ENCODE measurements at regions not wholly inside any gene's neighbourhood (a gene's known extent, or its start where the extent isn't known, plus 50 kb on each side); places are given as distances from the start of the nearest gene placed in this dataset.
"Not testable (repeated sequence)": the region's sequence is repeated elsewhere in the genome, so short reads cannot be mapped to it uniquely, and the experiment has no call there.

DNA sequence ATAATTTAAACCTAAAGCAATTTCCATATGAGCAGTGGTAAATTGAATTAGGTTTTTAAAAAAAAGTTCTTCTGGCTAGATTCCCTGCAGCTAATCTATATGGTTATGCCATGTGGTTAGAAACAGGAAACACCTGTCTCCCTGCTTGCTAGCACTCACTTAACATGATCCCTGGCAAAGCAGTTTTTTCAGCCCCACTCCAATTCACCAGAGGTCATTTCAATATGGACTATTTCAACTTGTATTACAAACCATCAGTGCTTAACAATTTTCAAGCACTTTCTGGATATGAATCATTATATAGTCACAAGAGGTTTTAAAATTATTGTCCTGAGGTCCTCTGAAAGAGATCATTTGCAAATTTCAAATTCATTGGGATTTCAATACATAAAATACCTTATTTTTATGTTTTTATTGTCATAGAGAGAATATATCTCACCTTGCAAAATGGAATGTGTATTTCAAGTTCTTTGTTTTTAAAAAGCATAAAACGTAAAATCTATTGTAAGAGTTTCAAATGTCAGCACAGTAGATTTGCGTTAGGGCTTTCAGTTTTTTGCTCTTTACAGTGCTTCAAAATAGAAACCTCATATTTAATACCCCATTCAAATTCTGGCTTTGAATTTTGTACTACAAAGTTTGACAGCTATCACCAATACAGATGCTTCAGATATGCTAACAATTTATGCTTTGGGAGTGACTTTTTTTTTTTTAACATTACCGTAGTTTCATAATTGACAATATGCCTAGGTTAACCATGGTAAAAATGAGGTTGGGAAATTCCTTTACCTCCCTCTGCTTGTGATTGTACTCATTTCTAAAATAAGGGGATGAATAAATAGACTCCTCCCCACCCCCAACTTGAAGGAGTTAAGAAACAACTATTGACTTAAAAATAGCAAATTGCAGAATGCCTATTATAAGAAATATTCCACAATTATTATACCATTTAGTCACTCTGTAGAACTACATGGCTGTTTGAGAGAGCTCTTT lies 117.5 kb upstream of the HGF start:
- Mint-ChIP-seq H3K4me1 (peaks cover 0 to 3% (median 0%) of the 10 kb centered on the region in 3 donors), H3K27me3 (no peaks in the 10 kb centered on the region), H3K36me3 (no peaks in the 10 kb centered on the region), H3K9me3 (peaks cover 0 to 7% (median 3%) of the 10 kb centered on the region in 3 donors), H3K27ac (no peak overlapping the region), H3K4me3 (no peak overlapping the region)

DNA sequence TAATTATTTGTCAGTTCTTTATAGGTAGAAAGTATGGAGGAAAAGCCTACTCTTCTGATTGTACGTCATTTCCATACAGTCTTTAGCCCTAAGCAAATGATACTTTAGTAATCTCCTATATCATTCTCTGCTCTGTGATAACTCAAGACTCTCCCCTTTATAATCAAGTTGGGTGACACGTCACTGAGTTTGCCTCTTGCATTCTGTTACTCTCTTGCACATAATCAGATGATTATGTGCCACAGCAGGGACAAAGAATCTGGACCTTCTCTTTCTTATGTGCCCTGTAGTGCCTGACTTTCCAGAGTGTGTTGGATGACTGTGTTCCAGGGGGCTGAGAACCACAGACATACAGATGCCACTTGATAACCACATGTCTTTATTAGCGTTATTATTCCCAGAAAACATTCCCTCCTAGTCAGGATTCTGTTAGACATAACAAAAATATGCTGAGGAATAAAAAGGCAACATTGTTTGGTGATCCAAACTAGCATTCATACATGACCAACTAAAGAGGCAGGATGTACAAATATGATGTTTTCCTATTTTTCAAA lies 116.4 kb upstream of the HGF start:
- Mint-ChIP-seq H3K27me3 (no peaks in the 10 kb centered on the region), H3K4me3 (no peak overlapping the region), H3K27ac (no peak overlapping the region), H3K9me3 (peaks cover 2 to 3% (median 3%) of the 10 kb centered on the region in 3 donors), H3K36me3 (no peaks in the 10 kb centered on the region), H3K4me1 (peaks cover 0 to 3% (median 0%) of the 10 kb centered on the region in 3 donors)

GRCh38 chr7:81884817-81885216 lies 115.0 kb upstream of the HGF start:
- no peak overlapping the region for H3K4me3 Mint-ChIP-seq
- H3K9me3 Mint-ChIP-seq = peaks cover 2 to 3% (median 3%) of the 10 kb centered on the region in 3 donors
- no peak overlapping the region for H3K27ac Mint-ChIP-seq
- H3K36me3 Mint-ChIP-seq = peaks cover under 1% of the 10 kb centered on the region
- no peaks in the 10 kb centered on the region for H3K27me3 Mint-ChIP-seq
- peaks cover 0 to 3% (median 0%) of the 10 kb centered on the region in 3 donors for H3K4me1 Mint-ChIP-seq

- H3K4me1 Mint-ChIP-seq = peaks cover 0 to 3% (median 0%) of the 10 kb centered on the region in 3 donors
- no peaks in the 10 kb centered on the region for H3K27me3 Mint-ChIP-seq
- H3K36me3 Mint-ChIP-seq = peaks cover 2% of the 10 kb centered on the region
- H3K4me3 Mint-ChIP-seq = no peak overlapping the region
- H3K27ac Mint-ChIP-seq = no peak overlapping the region
- peaks cover 2 to 3% (median 3%) of the 10 kb centered on the region in 3 donors for H3K9me3 Mint-ChIP-seq
Observed at GRCh38 chr7:81883801-81884393, 114.0 kb upstream of the HGF start.

- Mint-ChIP-seq H3K9me3 (peaks cover 0 to 3% (median 2%) of the 10 kb centered on the region in 3 donors), H3K4me3 (no peak overlapping the region), H3K4me1 (peaks cover 0 to 1% (median 0%) of the 10 kb centered on the region in 3 donors), H3K27me3 (no peaks in the 10 kb centered on the region), H3K36me3 (peaks cover 2% of the 10 kb centered on the region), H3K27ac (no peak overlapping the region)
Observed at GRCh38 chr7:81882086-81882485, 112.2 kb upstream of the HGF start.

- Mint-ChIP-seq H3K9me3 (peaks cover 0 to 8% (median 2%) of the 10 kb centered on the region in 3 donors), H3K36me3 (peaks cover 2% of the 10 kb centered on the region), H3K27ac (no peak overlapping the region), H3K4me1 (no peaks in the 10 kb centered on the region), H3K4me3 (no peak overlapping the region), H3K27me3 (no peaks in the 10 kb centered on the region)
Observed at GRCh38 chr7:81877890-81878289, 108.0 kb upstream of the HGF start.

DNA sequence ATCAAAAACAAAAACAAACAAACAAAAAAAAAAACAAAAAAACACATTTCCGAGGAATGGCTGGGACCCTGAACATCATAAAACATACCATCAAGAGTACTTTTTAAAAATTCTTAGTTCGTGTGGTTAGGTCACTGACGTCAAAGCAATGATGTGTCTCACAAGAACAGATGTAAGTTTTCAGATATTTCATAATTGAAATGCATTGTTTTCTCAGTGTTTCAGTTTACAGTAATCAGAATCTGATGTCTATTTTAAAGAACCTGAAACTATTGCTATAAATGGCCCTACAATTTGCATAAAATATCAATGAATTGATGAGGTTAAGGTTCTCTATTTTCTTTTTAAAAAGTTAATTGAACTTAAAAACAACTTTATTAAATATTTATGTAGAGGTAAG lies 103.7 kb upstream of the HGF start:
- Mint-ChIP-seq H3K27me3 (no peaks in the 10 kb centered on the region), H3K36me3 (no peaks in the 10 kb centered on the region), H3K9me3 (peaks cover 2 to 7% (median 6%) of the 10 kb centered on the region in 3 donors), H3K4me1 (no peaks in the 10 kb centered on the region), H3K27ac (no peak overlapping the region), H3K4me3 (no peak overlapping the region)

DNA sequence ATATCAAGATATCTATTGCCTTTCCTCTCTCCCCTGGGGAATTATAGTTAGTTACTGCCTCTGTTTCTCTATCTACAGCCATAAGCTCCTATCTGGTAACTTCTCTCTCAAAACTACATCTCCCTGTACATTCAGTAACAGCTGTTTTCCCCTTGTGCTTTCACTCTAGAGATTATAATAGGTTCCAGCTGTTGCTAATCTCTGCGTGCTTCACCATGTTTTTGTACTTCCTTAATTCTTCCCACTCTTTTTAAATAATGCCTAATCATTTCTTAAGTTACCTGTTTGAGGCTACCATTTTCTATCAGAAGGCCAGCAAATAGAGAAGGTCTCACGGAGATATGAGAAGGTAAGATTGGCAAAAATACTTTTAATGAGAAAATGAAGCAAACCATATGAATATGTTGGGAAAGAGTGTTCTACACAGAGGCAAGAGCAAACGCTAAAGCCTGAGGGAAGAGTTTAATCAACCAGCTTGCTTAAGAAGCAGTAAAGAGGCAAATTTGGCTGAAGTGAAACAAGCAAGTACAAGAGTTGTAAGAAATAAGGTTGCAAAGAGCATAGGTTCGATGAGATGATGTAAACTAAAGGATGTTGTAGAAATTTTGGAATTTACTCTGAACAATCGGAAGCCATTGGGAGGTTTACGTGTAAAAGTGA lies 101.9 kb upstream of the HGF start:
- Mint-ChIP-seq H3K4me1 (no peaks in the 10 kb centered on the region), H3K4me3 (no peak overlapping the region), H3K9me3 (peaks cover 2 to 7% (median 6%) of the 10 kb centered on the region in 3 donors), H3K36me3 (no peaks in the 10 kb centered on the region), H3K27me3 (no peaks in the 10 kb centered on the region), H3K27ac (no peak overlapping the region)

- H3K4me3 Mint-ChIP-seq = no peak overlapping the region
- no peaks in the 10 kb centered on the region for H3K36me3 Mint-ChIP-seq
- H3K27me3 Mint-ChIP-seq = no peaks in the 10 kb centered on the region
- no peak overlapping the region for H3K27ac Mint-ChIP-seq
- no peaks in the 10 kb centered on the region for H3K4me1 Mint-ChIP-seq
- peaks cover 2 to 7% (median 5%) of the 10 kb centered on the region in 3 donors for H3K9me3 Mint-ChIP-seq
Observed at GRCh38 chr7:81870608-81871007, 100.8 kb upstream of the HGF start.

GRCh38 chr7:81869670-81870069 lies 99.8 kb upstream of the HGF start:
- Mint-ChIP-seq H3K27ac (no peak overlapping the region), H3K4me3 (no peak overlapping the region), H3K27me3 (no peaks in the 10 kb centered on the region), H3K4me1 (no peaks in the 10 kb centered on the region), H3K36me3 (no peaks in the 10 kb centered on the region), H3K9me3 (peaks cover 2 to 7% (median 5%) of the 10 kb centered on the region in 3 donors)

GRCh38 chr7:81865754-81866153 lies 95.9 kb upstream of the HGF start:
- peaks cover 0 to 8% (median 3%) of the 10 kb centered on the region in 3 donors for H3K9me3 Mint-ChIP-seq
- no peaks in the 10 kb centered on the region for H3K36me3 Mint-ChIP-seq
- no peaks in the 10 kb centered on the region for H3K4me1 Mint-ChIP-seq
- no peak overlapping the region for H3K4me3 Mint-ChIP-seq
- no peak overlapping the region for H3K27ac Mint-ChIP-seq
- no peaks in the 10 kb centered on the region for H3K27me3 Mint-ChIP-seq

- H3K4me3 Mint-ChIP-seq = no peak overlapping the region
- H3K27ac Mint-ChIP-seq = no peak overlapping the region
- no peaks in the 10 kb centered on the region for H3K36me3 Mint-ChIP-seq
- H3K27me3 Mint-ChIP-seq = no peaks in the 10 kb centered on the region
- peaks cover 0 to 22% (median 3%) of the 10 kb centered on the region in 3 donors for H3K9me3 Mint-ChIP-seq
- H3K4me1 Mint-ChIP-seq = no peaks in the 10 kb centered on the region
Observed at GRCh38 chr7:81859433-81859832, 89.6 kb upstream of the HGF start.

GRCh38 chr7:81858820-81859219 lies 89.0 kb upstream of the HGF start:
- H3K4me1 Mint-ChIP-seq, H3K27me3 Mint-ChIP-seq, H3K36me3 Mint-ChIP-seq, H3K4me3 Mint-ChIP-seq, H3K27ac Mint-ChIP-seq: not testable (repeated sequence)
- peaks cover 0 to 18% (median 3%) of the 10 kb centered on the region in 3 donors for H3K9me3 Mint-ChIP-seq

GRCh38 chr7:81857385-81857784 lies 87.5 kb upstream of the HGF start:
- H3K4me3 Mint-ChIP-seq = no peak overlapping the region
- no peak overlapping the region for H3K27ac Mint-ChIP-seq
- H3K4me1 Mint-ChIP-seq = no peaks in the 10 kb centered on the region
- no peaks in the 10 kb centered on the region for H3K27me3 Mint-ChIP-seq
- H3K36me3 Mint-ChIP-seq = no peaks in the 10 kb centered on the region
- H3K9me3 Mint-ChIP-seq = peaks cover 0 to 18% (median 0%) of the 10 kb centered on the region in 3 donors

DNA sequence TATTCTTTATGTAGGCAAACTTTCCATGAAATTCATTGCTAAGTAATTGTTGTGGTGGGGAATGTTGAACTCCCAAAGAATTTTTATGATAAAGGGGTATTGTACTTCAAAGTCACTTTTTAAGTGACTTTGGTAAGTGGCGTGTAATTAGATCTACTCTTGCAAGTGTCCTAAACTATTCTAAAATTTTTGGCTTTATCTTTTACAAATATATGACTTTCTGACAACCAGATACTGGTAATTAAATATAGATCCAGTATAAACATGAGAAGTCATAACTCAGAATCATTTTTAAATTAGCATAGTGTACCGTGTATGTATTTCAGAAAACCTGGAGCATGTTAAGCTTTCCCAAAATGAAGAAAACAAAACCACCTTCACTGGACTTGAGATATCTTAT lies 84.7 kb upstream of the HGF start:
- H3K4me3 Mint-ChIP-seq = no peak overlapping the region
- no peaks in the 10 kb centered on the region for H3K27me3 Mint-ChIP-seq
- no peaks in the 10 kb centered on the region for H3K4me1 Mint-ChIP-seq
- H3K36me3 Mint-ChIP-seq = no peaks in the 10 kb centered on the region
- H3K9me3 Mint-ChIP-seq = peaks cover 0 to 13% (median 0%) of the 10 kb centered on the region in 3 donors
- no peak overlapping the region for H3K27ac Mint-ChIP-seq
